ENCODE measurements at regions not wholly inside any gene's neighbourhood (a gene's known extent, or its start where the extent isn't known, plus 50 kb on each side); places are given as distances from the start of the nearest gene placed in this dataset.

DNA sequence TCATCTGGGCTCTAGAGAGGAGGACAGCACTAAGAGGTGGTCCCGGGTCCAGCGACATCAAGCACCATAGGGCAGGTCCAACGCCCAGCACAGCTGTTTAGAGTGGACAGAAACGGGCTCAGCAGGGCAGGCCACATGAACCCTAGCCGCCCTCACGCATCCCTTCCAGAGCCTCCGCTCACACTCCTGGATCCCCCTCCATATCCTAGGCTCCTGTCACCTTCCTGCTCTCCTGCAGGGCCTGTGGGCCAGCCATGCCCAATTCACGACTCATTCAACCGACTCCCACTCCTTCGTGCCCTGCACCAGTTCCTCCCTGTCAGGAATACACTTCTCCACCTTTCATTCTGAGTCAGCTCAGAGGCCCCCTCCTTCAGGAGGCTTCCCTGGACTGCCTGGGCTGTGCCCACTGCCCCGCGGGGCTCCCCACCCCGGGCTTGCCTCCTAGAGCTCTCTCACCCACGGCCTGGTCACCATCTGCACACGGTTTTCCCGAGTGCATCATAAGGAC is 90.2 kb downstream of the LINGO1 start:
- TF ChIP-seq, protein P1, sequence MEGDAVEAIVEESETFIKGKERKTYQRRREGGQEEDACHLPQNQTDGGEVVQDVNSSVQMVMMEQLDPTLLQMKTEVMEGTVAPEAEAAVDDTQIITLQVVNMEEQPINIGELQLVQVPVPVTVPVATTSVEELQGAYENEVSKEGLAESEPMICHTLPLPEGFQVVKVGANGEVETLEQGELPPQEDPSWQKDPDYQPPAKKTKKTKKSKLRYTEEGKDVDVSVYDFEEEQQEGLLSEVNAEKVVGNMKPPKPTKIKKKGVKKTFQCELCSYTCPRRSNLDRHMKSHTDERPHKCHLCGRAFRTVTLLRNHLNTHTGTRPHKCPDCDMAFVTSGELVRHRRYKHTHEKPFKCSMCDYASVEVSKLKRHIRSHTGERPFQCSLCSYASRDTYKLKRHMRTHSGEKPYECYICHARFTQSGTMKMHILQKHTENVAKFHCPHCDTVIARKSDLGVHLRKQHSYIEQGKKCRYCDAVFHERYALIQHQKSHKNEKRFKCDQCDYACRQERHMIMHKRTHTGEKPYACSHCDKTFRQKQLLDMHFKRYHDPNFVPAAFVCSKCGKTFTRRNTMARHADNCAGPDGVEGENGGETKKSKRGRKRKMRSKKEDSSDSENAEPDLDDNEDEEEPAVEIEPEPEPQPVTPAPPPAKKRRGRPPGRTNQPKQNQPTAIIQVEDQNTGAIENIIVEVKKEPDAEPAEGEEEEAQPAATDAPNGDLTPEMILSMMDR (IDR thresholded peaks at IDR 0.05; ENCODE audit: extremely low read depth in 1 of 2, insufficient read depth in 1 of 2, low read depth in 1 of 2, low read length in 2 of 2): no peak
- TF ChIP-seq POLR2A (IDR thresholded peaks at IDR 0.05; ENCODE audit: low read depth, low read length) (no peak), EZH2 (IDR thresholded peaks at IDR 0.05; ENCODE audit: borderline replicate concordance, low read depth, low read length, severe bottlenecking) (no peak), MYC (IDR thresholded peaks at IDR 0.05; ENCODE audit: low read depth, low read length) (no peak)

Data from endothelial cell of umbilical vein (primary cell).